ENCODE measurements at regions not wholly inside any gene's neighbourhood (a gene's known extent, or its start where the extent isn't known, plus 50 kb on each side); places are given as distances from the start of the nearest gene placed in this dataset.

- no peak for TF ChIP-seq CTCF (IDR thresholded peaks at IDR 0.05; ENCODE audit: extremely low read depth, low read depth, low read length)
- Histone ChIP-seq H3K4me3 (ENCODE audit: insufficient read depth, low read length) (no peak overlapping the region), H3K4me1 (ENCODE audit: insufficient read depth, low read length) (no peaks in the 10 kb centered on the region), H3K4me2 (ENCODE audit: insufficient read depth, low read length) (no peak overlapping the region), H3K79me2 (ENCODE audit: insufficient read depth, low read length) (no peaks in the 10 kb centered on the region), H3K36me3 (ENCODE audit: insufficient read depth, low read length) (no peaks in the 10 kb centered on the region), H3K27me3 (ENCODE audit: insufficient read depth, low read length) (no peaks in the 10 kb centered on the region), H3K27ac (ENCODE audit: low read depth, low read length) (no peak overlapping the region), H2AFZ (ENCODE audit: low read length) (no peak overlapping the region), H3K9me3 (ENCODE audit: low read depth, low read length) (peaks cover 2% of the 10 kb centered on the region), H4K20me1 (ENCODE audit: insufficient read depth, low read length) (no peaks in the 10 kb centered on the region)
- no peak for DNase-seq (ENCODE audit: insufficient read length, low spot score, missing footprints)
Measured at GRCh38 chr4:62871078-62871477, 1538.2 kb downstream of the TECRL start.

GRCh38 chr4:62870451-62870850 is 1538.8 kb downstream of the TECRL start:
- Histone ChIP-seq H2AFZ (ENCODE audit: low read length) (no peak overlapping the region), H3K79me2 (ENCODE audit: insufficient read depth, low read length) (no peaks in the 10 kb centered on the region), H3K36me3 (ENCODE audit: insufficient read depth, low read length) (no peaks in the 10 kb centered on the region), H4K20me1 (ENCODE audit: insufficient read depth, low read length) (no peaks in the 10 kb centered on the region), H3K9me3 (ENCODE audit: low read depth, low read length) (peaks cover 2% of the 10 kb centered on the region), H3K4me3 (ENCODE audit: insufficient read depth, low read length) (no peak overlapping the region), H3K27me3 (ENCODE audit: insufficient read depth, low read length) (no peaks in the 10 kb centered on the region), H3K4me2 (ENCODE audit: insufficient read depth, low read length) (no peak overlapping the region), H3K27ac (ENCODE audit: low read depth, low read length) (no peak overlapping the region), H3K4me1 (ENCODE audit: insufficient read depth, low read length) (no peaks in the 10 kb centered on the region)
- no peak for TF ChIP-seq CTCF (IDR thresholded peaks at IDR 0.05; ENCODE audit: extremely low read depth, low read depth, low read length)
- no peak for DNase-seq (ENCODE audit: insufficient read length, low spot score, missing footprints)

- Histone ChIP-seq H3K27me3 (ENCODE audit: insufficient read depth, low read length) (no peaks in the 10 kb centered on the region), H3K27ac (ENCODE audit: low read depth, low read length) (no peak overlapping the region), H4K20me1 (ENCODE audit: insufficient read depth, low read length) (no peaks in the 10 kb centered on the region), H3K4me2 (ENCODE audit: insufficient read depth, low read length) (no peak overlapping the region), H3K4me3 (ENCODE audit: insufficient read depth, low read length) (no peak overlapping the region), H3K36me3 (ENCODE audit: insufficient read depth, low read length) (no peaks in the 10 kb centered on the region), H3K4me1 (ENCODE audit: insufficient read depth, low read length) (no peaks in the 10 kb centered on the region), H2AFZ (ENCODE audit: low read length) (no peak overlapping the region), H3K79me2 (ENCODE audit: insufficient read depth, low read length) (no peaks in the 10 kb centered on the region), H3K9me3 (ENCODE audit: low read depth, low read length) (no peaks in the 10 kb centered on the region)
- TF ChIP-seq CTCF (IDR thresholded peaks at IDR 0.05; ENCODE audit: extremely low read depth, low read depth, low read length): no peak
- DNase-seq (ENCODE audit: insufficient read length, low spot score, missing footprints): no peak
Measured at GRCh38 chr4:62865261-62865660, 1544.0 kb downstream of the TECRL start.

GRCh38 chr4:62849696-62850095 is 1559.6 kb downstream of the TECRL start:
- Histone ChIP-seq H4K20me1 (ENCODE audit: insufficient read depth, low read length) (no peaks in the 10 kb centered on the region), H3K36me3 (ENCODE audit: insufficient read depth, low read length) (no peaks in the 10 kb centered on the region), H3K27ac (ENCODE audit: low read depth, low read length) (no peak overlapping the region), H3K4me1 (ENCODE audit: insufficient read depth, low read length) (no peaks in the 10 kb centered on the region), H3K9me3 (ENCODE audit: low read depth, low read length) (no peaks in the 10 kb centered on the region), H3K4me3 (ENCODE audit: insufficient read depth, low read length) (no peak overlapping the region), H3K4me2 (ENCODE audit: insufficient read depth, low read length) (no peak overlapping the region), H3K27me3 (ENCODE audit: insufficient read depth, low read length) (no peaks in the 10 kb centered on the region), H3K79me2 (ENCODE audit: insufficient read depth, low read length) (no peaks in the 10 kb centered on the region), H2AFZ (ENCODE audit: low read length) (no peak overlapping the region)
- DNase-seq (ENCODE audit: insufficient read length, low spot score, missing footprints): no peak
- no peak for TF ChIP-seq CTCF (IDR thresholded peaks at IDR 0.05; ENCODE audit: extremely low read depth, low read depth, low read length)

Data from osteoblast (primary cell).